SH-SY5Y (cell line): ENCODE measurements at regions not wholly inside any gene's neighbourhood (a gene's known extent, or its start where the extent isn't known, plus 50 kb on each side); places are given as distances from the start of the nearest gene placed in this dataset.

Experiments
- GATA2 ChIP-seq: IDR thresholded peaks from 2 replicates; pipeline ENCODE4 v1.6.1; 2011; ENCODE audit warnings: mild to moderate bottlenecking, low read depth, low read length
- GATA3 ChIP-seq: IDR thresholded peaks from 2 replicates; pipeline ENCODE4 v1.6.1; 2011; ENCODE audit warnings: low read depth, mild to moderate bottlenecking, low read length, moderate library complexity

DNA sequence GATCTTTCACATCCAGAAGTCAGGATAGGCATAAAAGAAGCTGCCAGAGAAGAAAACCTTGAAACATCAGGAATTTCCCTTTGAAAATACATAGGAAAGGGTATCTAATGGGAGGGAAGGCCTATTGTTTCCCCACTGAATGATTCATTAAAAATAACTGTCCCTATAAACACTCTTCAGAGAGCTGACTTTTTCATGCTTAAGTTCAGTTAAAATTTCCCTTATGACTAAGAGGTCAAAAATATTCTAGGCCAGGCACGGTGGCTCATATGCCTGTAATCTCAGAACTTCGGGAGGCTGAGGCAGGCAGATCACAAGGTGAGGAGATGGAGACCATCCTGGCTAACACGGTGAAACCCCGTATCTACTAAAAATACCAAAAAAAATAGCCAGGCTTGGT lies 499.5 kb downstream of the ENC1 start:
- TF ChIP-seq GATA3 (no peak), GATA2 (no peak)

DNA sequence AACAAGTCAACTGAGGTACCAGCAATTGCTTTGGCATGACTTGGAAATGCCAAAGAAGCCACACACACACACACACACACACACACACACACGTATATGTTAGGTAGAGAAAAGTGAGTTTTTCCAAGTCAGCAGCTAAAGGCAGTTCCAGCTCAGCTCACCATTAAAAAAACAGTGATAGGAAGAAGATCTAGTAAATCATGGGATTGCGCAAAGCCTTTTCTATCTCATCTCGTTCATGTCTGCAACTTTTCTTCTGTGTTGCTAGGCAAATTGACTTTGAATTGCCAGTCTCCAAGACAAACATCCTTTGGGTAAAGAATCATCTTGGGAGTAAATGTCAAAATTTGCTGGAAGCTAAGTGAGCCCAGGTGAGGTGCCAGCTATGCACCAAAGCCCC lies 500.1 kb downstream of the ENC1 start:
- no peak for TF ChIP-seq GATA3
- no peak for TF ChIP-seq GATA2

DNA sequence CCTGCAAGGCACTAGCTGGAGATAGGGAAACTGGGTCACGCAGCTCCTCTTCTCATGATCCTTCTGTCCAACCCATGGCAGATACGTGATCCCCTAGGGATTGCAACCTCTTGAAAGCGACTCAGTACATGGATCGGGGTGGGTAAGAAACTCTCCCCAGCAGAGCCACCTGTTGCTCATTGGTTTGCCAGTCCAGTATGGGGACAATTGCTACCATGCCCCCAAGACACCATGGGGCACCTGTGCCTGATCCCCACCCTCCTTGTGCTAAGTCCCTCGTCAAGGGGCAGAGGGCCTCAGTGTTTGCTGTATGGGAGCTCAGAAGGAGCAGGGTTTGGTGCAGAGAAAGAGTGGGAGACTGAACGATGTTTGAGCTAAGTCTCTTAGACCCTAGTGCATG lies 500.9 kb downstream of the ENC1 start:
- TF ChIP-seq GATA3, result no peak

DNA sequence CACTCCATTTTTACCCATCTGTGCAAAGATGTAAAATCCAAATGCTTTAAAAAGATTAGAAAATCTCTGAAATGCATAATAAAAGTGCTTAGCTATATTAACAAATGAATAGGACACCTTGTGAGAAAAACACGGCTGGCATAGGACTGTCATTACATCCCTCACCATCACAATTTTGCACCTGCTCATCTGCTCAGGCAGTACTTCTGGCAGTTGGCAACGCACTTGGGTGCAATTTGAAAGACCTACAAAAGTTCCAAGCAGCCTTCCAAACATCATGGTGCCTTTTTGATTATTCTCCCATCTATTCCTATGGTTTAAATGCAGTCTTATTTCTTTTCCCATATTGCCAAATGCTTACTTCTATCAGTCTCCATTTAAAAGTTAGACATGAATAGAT lies 501.8 kb downstream of the ENC1 start:
- no peak for TF ChIP-seq GATA2

GRCh38 chr5:74136276-74136825 lies 504.2 kb downstream of the ENC1 start:
- TF ChIP-seq GATA2 (no peak), GATA3 (no peak)

- TF ChIP-seq GATA2 (no peak), GATA3 (no peak)
Measured at GRCh38 chr5:74135033-74135432, 505.5 kb downstream of the ENC1 start.

DNA sequence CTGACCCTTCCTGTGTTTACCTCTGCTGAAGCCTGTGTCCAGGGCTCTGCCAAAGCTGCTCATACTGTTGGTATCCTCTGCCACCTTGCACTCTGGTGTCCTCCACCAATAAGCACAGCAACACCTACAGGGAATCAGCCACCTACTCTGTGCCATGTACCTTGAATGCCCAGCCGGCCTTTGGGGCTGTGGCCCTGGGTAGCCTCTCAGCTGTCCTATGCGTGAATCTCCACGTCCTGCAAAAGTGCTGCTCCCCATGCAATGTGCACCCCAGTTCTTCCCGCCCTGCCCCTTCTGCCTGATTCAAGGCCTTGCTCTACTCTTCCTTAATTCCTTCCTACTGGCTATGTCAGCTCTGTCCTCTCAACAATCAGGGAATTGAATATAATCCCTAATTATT lies 506.5 kb downstream of the ARHGEF28 start:
- TF ChIP-seq GATA3 (no peak), GATA2 (no peak)

GRCh38 chr5:74131250-74131649 lies 505.3 kb downstream of the ARHGEF28 start:
- TF ChIP-seq GATA2 (no peak), GATA3 (no peak)

DNA sequence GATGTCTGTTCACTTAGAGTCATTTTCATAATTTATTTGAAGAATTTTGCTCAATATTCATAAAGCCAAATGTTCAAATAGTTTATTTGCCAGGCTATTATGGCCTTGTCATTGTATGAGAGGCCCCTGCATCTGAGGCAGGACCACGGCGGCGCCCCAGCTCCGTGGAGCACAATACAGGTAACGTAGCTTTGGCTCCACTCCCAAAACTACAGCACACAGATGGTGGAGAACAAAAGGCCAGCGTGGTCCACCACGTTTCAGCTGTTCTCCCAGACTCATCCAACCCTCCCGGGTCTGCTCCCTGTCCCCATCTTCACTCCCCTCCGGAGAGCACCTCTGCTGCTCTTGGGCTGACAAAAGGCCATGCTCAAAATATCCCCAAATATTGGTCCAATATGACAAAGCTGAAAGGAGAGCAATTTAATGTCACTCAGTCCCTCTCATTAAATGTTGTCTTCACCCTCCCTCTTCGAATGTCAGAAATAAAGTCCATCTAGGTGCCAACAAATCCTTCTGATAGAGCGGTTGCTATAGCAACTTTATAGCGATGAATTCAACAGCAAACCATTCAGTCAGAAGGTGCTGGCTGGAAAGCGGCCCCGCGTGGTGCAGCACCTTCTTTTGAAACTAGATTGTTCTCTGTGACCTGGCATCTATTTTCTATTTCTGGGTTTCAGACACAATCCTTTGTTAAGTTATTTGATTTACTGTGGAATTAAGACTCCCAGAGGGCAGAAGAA lies 504.3 kb downstream of the ARHGEF28 start:
- TF ChIP-seq GATA3 (no peak), GATA2 (no peak)

DNA sequence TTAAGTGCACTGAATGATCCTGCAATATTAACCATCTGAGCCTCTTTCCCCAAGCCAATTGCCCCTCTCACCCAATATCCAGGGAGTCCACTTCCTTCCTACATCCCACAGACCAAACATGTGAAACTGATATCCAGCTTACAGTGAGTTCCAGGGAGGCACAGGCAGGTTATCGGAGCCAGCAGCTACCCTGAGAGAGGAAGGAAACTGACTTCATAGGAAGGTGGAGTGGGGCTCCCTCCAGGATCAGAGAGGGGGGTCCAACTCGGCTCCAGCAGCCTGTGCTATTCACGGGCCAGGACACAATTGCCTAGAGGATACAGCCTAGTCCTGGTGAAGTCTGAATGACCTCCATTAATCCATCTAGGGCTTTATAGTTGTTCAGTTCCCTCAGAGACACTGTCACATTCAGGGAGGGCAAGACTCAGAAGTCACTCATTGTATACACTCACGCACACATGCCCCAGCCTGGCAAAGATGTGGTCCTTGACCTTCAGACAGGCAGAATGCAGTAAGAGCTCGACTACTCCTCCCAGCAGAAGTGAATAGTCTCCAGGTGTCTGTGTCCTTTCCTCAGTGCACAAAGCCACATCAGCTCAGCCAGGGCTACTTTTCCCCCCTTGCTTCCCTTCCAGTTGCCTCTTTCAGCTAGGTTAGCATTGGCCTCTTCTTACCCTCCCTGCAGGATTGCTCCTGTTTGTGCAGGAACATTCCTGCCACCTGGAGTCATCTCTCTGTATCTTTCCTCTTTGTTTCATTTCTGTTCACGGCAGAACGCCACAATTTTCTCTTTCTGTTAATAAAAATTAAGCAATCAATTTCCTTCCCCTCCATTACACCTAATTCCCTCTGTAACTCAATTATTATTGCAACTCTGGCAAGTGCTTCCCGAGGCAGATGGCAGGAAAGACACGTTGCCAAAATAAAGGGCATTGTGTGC lies 501.7 kb downstream of the ARHGEF28 start:
- TF ChIP-seq GATA2 (no peak), GATA3 (no peak)

GRCh38 chr5:74126294-74126693 lies 500.3 kb downstream of the ARHGEF28 start:
- TF ChIP-seq GATA3 (no peak), GATA2 (no peak)

DNA sequence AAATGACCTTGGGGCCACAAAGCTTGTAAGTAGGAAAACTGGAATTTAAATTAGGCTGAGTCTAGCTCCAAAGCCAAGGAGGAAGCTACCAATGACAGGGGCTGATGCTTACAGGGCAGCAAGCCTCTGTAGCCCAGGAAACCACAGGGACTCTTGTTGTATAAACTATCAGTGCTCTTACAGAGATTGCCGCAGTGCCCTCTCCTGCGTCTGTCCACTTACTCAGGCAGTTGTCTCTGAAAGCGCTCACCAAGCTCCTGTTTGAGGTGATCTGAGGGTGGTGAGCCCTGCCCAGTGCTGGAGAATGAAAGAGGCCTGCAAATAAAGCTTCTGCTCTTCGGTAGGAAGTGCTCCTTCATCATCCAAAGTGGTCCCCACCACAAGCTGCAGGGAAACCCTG lies 498.8 kb downstream of the ARHGEF28 start:
- TF ChIP-seq GATA3, result no peak
- no peak for TF ChIP-seq GATA2

GRCh38 chr5:74123929-74124328 lies 497.9 kb downstream of the ARHGEF28 start:
- TF ChIP-seq GATA2 (no peak), GATA3 (no peak)

DNA sequence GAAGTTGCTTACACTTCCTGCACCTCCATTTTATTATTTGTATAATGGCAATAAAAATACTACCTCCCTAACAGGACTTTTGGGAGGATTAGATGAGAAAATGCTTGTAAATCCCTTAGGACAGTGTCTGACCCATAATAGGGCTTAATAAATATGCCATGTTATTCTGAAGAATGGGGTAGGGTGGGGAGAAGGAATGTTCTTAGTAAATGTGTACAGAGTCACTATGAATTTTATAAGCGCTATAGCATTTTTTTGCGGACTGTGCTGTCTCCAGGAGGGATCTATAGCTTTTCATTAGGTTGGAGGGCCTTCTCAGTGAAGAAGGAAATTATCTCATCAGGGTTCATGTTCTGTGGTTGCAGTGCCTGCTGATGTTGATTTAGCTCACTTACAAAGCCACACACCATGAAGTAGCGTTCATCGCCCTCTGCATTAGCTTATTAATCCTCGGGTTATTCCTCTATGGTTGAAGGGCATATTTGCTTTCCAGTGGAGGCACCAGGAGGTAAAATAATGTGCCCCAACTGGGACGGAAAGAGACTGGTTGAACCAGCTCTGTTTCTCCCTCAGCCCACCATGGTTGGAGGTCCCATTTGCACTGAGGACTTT lies 497.1 kb downstream of the ARHGEF28 start:
- no peak for TF ChIP-seq GATA2
- TF ChIP-seq GATA3, result no peak
